Endothelial cell of umbilical vein (primary cell): ENCODE measurements at regions not wholly inside any gene's neighbourhood (a gene's known extent, or its start where the extent isn't known, plus 50 kb on each side); places are given as distances from the start of the nearest gene placed in this dataset.

ENCODE experiments used
- BruUV-seq: library from RNA; stranded (reverse); fragments of 400-500 nt; replicated peaks from 2 replicates; lab custom pipeline; 2021; lab: Mats Ljungman, UMichigan
- CTCF ChIA-PET: fragments of 300-600, 350-600 bp; sonication (Branson Sonifier 250); formaldehyde crosslinking; loops from one replicate; lab custom pipeline; 2021; ENCODE audit warnings: antibody characterized with exemption, inconsistent platforms; lab: Charles Lee
- POLR2A ChIA-PET: fragments of 300-600, 350-600 bp; sonication (Branson Sonifier 250); formaldehyde crosslinking; loops from one replicate; lab custom pipeline; 2021; ENCODE audit warnings: antibody characterized with exemption, inconsistent platforms; lab: Charles Lee
- DNase-seq: peaks from one replicate; pipeline ENCODE4 v3.0.0-alpha.2; 2011; ENCODE audit warnings: low read depth, low spot score
- FAIRE-seq: peaks from 2 replicates; lab custom pipeline; 2011; peaks lifted over from hg19 to GRCh38; lab: Jason Lieb, UNC
- H2AFZ ChIP-seq: 2 replicates; pipeline ENCODE4 v1.6.0; 2012; ENCODE audit warnings: low read depth, low read length, control low read depth, inconsistent platforms
- H3K27ac ChIP-seq: 2 replicates; pipeline ENCODE4 v1.5.1; 2011; ENCODE audit warnings: low read depth, mild to moderate bottlenecking, control low read depth, low read length, moderate library complexity; ENCODE audit not compliant: insufficient read depth
- H3K27me3 ChIP-seq, 2 experiments: 2 replicates each; pipeline versions ENCODE4 v1.6.0 to v1.6.1; 2011; ENCODE audit warnings: low read length in 2 of 2, mixed read lengths in 1 of 2; ENCODE audit not compliant: control insufficient read depth in 2 of 2, insufficient read depth in 2 of 2
- H3K36me3 ChIP-seq, 2 experiments: 2 replicates in 1 of 2; 3 replicates in 1 of 2; pipeline ENCODE4 v1.5.1; 2011; ENCODE audit warnings: low read length in 2 of 2, mild to moderate bottlenecking in 1 of 2, moderate library complexity in 1 of 2; ENCODE audit not compliant: control insufficient read depth in 2 of 2, insufficient read depth in 2 of 2; ENCODE audit errors: extremely low read depth in 1 of 2
- H3K4me1 ChIP-seq: 3 replicates; pipeline ENCODE4 v1.5.1; 2011; ENCODE audit warnings: mild to moderate bottlenecking, low read length; ENCODE audit not compliant: control insufficient read depth, insufficient read depth; ENCODE audit errors: extremely low read depth
- H3K4me2 ChIP-seq: 2 replicates; pipeline ENCODE4 v1.6.1; 2011; ENCODE audit warnings: low read length, control low read depth, mixed read lengths; ENCODE audit not compliant: insufficient read depth
- H3K4me3 ChIP-seq, 3 experiments: fragments of 200-600 bp in 1 of 3; sonication (generic), shearing (Covaris generic) in 1 of 3; replicated peaks in 1 of 3; 2 replicates each; pipeline ENCODE4 v1.5.1; 2011 to 2016; ENCODE audit warnings: control low read depth in 3 of 3, low read length in 3 of 3, mild to moderate bottlenecking in 2 of 3, inconsistent platforms in 1 of 3, low read depth in 1 of 3, moderate library complexity in 1 of 3; ENCODE audit not compliant: insufficient read depth in 1 of 3
- H3K79me2 ChIP-seq: 2 replicates; pipeline ENCODE4 v1.6.0; 2012; ENCODE audit warnings: low read length, inconsistent platforms; ENCODE audit not compliant: control insufficient read depth, insufficient read depth
- H3K9ac ChIP-seq: replicated peaks from 2 replicates; pipeline ENCODE3; 2011; ENCODE audit warnings: low read length, control low read depth; ENCODE audit not compliant: insufficient read depth; ENCODE audit errors: extremely low read depth
- H3K9me1 ChIP-seq: replicated peaks from 3 replicates; pipeline ENCODE4 v1.6.0; 2011; ENCODE audit warnings: mild to moderate bottlenecking, low read length; ENCODE audit not compliant: control insufficient read depth, insufficient read depth; ENCODE audit errors: extremely low read depth
- H3K9me3 ChIP-seq: replicated peaks from 2 replicates; pipeline ENCODE4 v1.5.1; 2012; ENCODE audit warnings: low read length, inconsistent platforms; ENCODE audit not compliant: control insufficient read depth, insufficient read depth
- H4K20me1 ChIP-seq: replicated peaks from 2 replicates; pipeline ENCODE3; 2011; ENCODE audit warnings: mild to moderate bottlenecking, low read length; ENCODE audit not compliant: control insufficient read depth, insufficient read depth; ENCODE audit errors: extremely low read depth
- CTCF ChIP-seq, 2 donors: IDR thresholded peaks; 1 replicate in 1 of 2; 2 replicates in 1 of 2; pipeline ENCODE4 v1.5.1; 2011; ENCODE audit warnings: low read length in 2 of 2, mild to moderate bottlenecking in 2 of 2, moderate library complexity in 2 of 2, control low read depth in 1 of 2, inconsistent platforms in 1 of 2, low read depth in 1 of 2; ENCODE audit not compliant: insufficient read depth in 1 of 2; ENCODE audit errors: extremely low read depth in 1 of 2
- EZH2 ChIP-seq: IDR thresholded peaks from 2 replicates; pipeline ENCODE4 v1.6.1; 2012; ENCODE audit warnings: borderline replicate concordance, low read depth, mild to moderate bottlenecking, moderate library complexity, low read length, inconsistent platforms; ENCODE audit not compliant: severe bottlenecking
- FOS ChIP-seq: IDR thresholded peaks from 2 replicates; pipeline ENCODE4 v1.6.1; 2011; ENCODE audit warnings: mild to moderate bottlenecking, low read length, moderate library complexity, borderline replicate concordance; ENCODE audit not compliant: insufficient read depth
- GATA2 ChIP-seq: IDR thresholded peaks from 2 replicates; pipeline ENCODE4 v1.7.0; 2011; ENCODE audit warnings: low read depth, mild to moderate bottlenecking, moderate library complexity, mixed read lengths, low read length; ENCODE audit not compliant: insufficient read length, insufficient read depth
- JUN ChIP-seq: IDR thresholded peaks from 2 replicates; pipeline ENCODE4 v1.6.1; 2011; ENCODE audit warnings: borderline replicate concordance, low read depth; ENCODE audit not compliant: insufficient read length, insufficient read depth
- MYC ChIP-seq: IDR thresholded peaks from one replicate; pipeline ENCODE4 v1.6.1; 2011; ENCODE audit warnings: mild to moderate bottlenecking, low read depth, low read length
- POLR2A ChIP-seq: IDR thresholded peaks from 2 replicates; pipeline ENCODE4 v1.6.1; 2012; ENCODE audit warnings: low read depth, mild to moderate bottlenecking, control low read depth, low read length
- POLR2AphosphoS5 ChIP-seq: IDR thresholded peaks from 2 replicates; pipeline ENCODE4 v1.6.1; 2012; ENCODE audit warnings: low read depth, mild to moderate bottlenecking, control low read depth, low read length, moderate library complexity; ENCODE audit not compliant: insufficient read depth
- dilution Hi-C: fragments of 300-500 bp; cut with MboI; formaldehyde crosslinking; loops from one replicate; pipeline ENCODE4 v1.15.0; 2019; ENCODE audit warnings: low sequenced_read_pairs; ENCODE audit not compliant: extremely low pct_ligation_motif_present
- intact Hi-C: fragments of 100-400 bp; cut with micrococcal nuclease; formaldehyde crosslinking; loops from one replicate; pipeline ENCODE4 v1.10.0; 2022
- TF ChIP-seq, protein P1 (sequence below): IDR thresholded peaks from 2 replicates; pipeline ENCODE4 v1.6.1; 2011; ENCODE audit not compliant: insufficient read depth, insufficient read length

DNA sequence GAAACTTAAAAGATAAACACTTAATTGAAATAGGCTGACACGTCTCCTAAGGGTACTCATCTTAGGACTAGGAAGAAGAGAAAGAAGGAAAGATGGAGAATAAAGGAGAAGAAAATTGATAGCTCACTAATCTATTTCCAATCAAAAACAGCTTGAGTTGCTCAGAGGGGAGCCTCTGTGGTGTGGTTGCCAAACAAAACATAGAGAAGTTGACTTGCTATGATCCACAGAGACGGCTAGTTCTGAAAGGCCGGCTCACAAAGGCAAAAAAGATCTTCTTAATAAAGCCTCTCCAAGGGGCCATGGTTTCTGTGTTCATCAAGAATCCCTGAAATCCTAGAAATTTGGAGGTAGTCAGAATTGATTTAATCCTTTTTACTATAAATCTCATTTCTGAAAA lies 644.1 kb downstream of the LMO4 start:
- TF ChIP-seq POLR2A = no peak
- no peak for TF ChIP-seq MYC
- TF ChIP-seq FOS = no peak
- no peak for TF ChIP-seq POLR2AphosphoS5
- TF ChIP-seq, protein P1, sequence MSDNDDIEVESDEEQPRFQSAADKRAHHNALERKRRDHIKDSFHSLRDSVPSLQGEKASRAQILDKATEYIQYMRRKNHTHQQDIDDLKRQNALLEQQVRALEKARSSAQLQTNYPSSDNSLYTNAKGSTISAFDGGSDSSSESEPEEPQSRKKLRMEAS = no peak
- no peak for TF ChIP-seq JUN
- TF ChIP-seq EZH2 = no peak
- no peak for TF ChIP-seq CTCF (IDR thresholded peaks at IDR 0.05; ENCODE audit: extremely low read depth in 1 of 2, insufficient read depth in 1 of 2, low read depth in 1 of 2, low read length in 2 of 2)
- TF ChIP-seq GATA2 = no peak
- CTCF ChIA-PET = interaction anchor here (3.7 kb wide), 1 partner anchor 19 kb away, joined by 15 read pairs; no protein-coding TSS in a partner anchor
- H3K4me3 ChIP-seq = no peak overlapping the region
- no TSS peak for BruUV-seq
- H3K27me3 ChIP-seq = no peaks in the 10 kb centered on the region
- POLR2A ChIA-PET = no interaction called here
- no peak overlapping the region for H2AFZ ChIP-seq
- FAIRE-seq = no peak
- no peak overlapping the region for H3K27ac ChIP-seq
- intact Hi-C loops = no loop called here
- peaks cover 13% of the 10 kb centered on the region for H3K4me1 ChIP-seq
- dilution Hi-C loops = no loop called here
- DNase-seq = no peak
- H3K9me1 ChIP-seq = no peaks in the 10 kb centered on the region
- H3K9ac ChIP-seq = no peak overlapping the region
- H4K20me1 ChIP-seq = no peaks in the 10 kb centered on the region
- no peaks in the 10 kb centered on the region for H3K9me3 ChIP-seq
- no peaks in the 10 kb centered on the region for H3K36me3 ChIP-seq
- H3K4me2 ChIP-seq = no peak overlapping the region
- H3K79me2 ChIP-seq = no peaks in the 10 kb centered on the region
